Mesenchymal stem cell (in vitro differentiated cells and primary cell): ENCODE measurements at regions not wholly inside any gene's neighbourhood (a gene's known extent, or its start where the extent isn't known, plus 50 kb on each side); places are given as distances from the start of the nearest gene placed in this dataset.

Experiments used
- DNase-seq: peaks from one replicate; pipeline ENCODE4 v3.0.0-alpha.2; 2013
- H2AFZ ChIP-seq: one replicate; pipeline ENCODE4 v1.6.1; 2013; ENCODE audit warnings: low read depth, mild to moderate bottlenecking, control low read depth, inconsistent platforms, low read length, moderate library complexity
- H2AK5ac ChIP-seq: 2 replicates; pipeline ENCODE4 v1.6.1; 2013; ENCODE audit warnings: low read length, moderate library complexity, mild to moderate bottlenecking, inconsistent platforms; ENCODE audit not compliant: severe bottlenecking
- H2BK120ac ChIP-seq: one replicate; pipeline ENCODE4 v1.6.1; 2013; ENCODE audit warnings: low read depth, mild to moderate bottlenecking, inconsistent platforms, low read length, moderate library complexity
- H2BK12ac ChIP-seq, 2 experiments: one replicate each; pipeline ENCODE4 v1.6.1; 2013; ENCODE audit warnings: inconsistent platforms in 2 of 2, low read length in 2 of 2, mild to moderate bottlenecking in 2 of 2, moderate library complexity in 2 of 2, control low read depth in 1 of 2
- H2BK15ac ChIP-seq: one replicate; pipeline ENCODE4 v1.6.1; 2013; ENCODE audit warnings: mild to moderate bottlenecking, low read depth, inconsistent platforms; ENCODE audit not compliant: poor library complexity, severe bottlenecking
- H2BK5ac ChIP-seq: 2 replicates; pipeline ENCODE4 v1.6.1; 2013; ENCODE audit warnings: low read depth, mild to moderate bottlenecking, low read length, control low read depth, inconsistent platforms; ENCODE audit not compliant: poor library complexity, severe bottlenecking
- H3K14ac ChIP-seq, 2 experiments: one replicate each; pipeline ENCODE4 v1.6.1; 2013; ENCODE audit warnings: inconsistent platforms in 2 of 2, low read length in 2 of 2, control low read depth in 1 of 2, mild to moderate bottlenecking in 1 of 2, moderate library complexity in 1 of 2
- H3K18ac ChIP-seq, 2 experiments: one replicate each; pipeline ENCODE4 v1.6.1; 2013; ENCODE audit warnings: inconsistent platforms in 2 of 2, low read length in 2 of 2, control low read depth in 1 of 2, low read depth in 1 of 2, mild to moderate bottlenecking in 1 of 2
- H3K23ac ChIP-seq, 2 experiments: one replicate each; pipeline ENCODE4 v1.6.1; 2013; ENCODE audit warnings: inconsistent platforms in 2 of 2, low read length in 2 of 2, mild to moderate bottlenecking in 2 of 2, moderate library complexity in 2 of 2, control low read depth in 1 of 2
- H3K27ac ChIP-seq: 2 replicates; pipeline ENCODE4 v1.5.1; 2013; ENCODE audit warnings: mild to moderate bottlenecking, moderate library complexity, low read length, control low read depth, inconsistent platforms; ENCODE audit not compliant: poor library complexity, severe bottlenecking
- H3K27me3 ChIP-seq, 2 experiments: 2 replicates each; pipeline versions ENCODE4 v1.6.1 to v1.7.0; 2013; ENCODE audit warnings: low read length in 2 of 2, mild to moderate bottlenecking in 2 of 2, moderate library complexity in 2 of 2, control low read depth in 1 of 2, inconsistent platforms in 1 of 2; ENCODE audit not compliant: control insufficient read depth in 1 of 2, insufficient read depth in 1 of 2
- H3K36me3 ChIP-seq, 2 experiments: 2 replicates each; pipeline versions ENCODE4 v1.6.1 to v1.7.0; 2013; ENCODE audit warnings: low read length in 2 of 2, control low read depth in 1 of 2, inconsistent platforms in 1 of 2, low read depth in 1 of 2, mild to moderate bottlenecking in 1 of 2; ENCODE audit not compliant: insufficient read depth in 2 of 2, control insufficient read depth in 1 of 2
- H3K4ac ChIP-seq, 2 experiments: one replicate each; pipeline ENCODE4 v1.6.1; 2013; ENCODE audit warnings: inconsistent platforms in 2 of 2, low read length in 2 of 2, mild to moderate bottlenecking in 2 of 2, moderate library complexity in 2 of 2, control low read depth in 1 of 2, low read depth in 1 of 2
- H3K4me1 ChIP-seq: 2 replicates; pipeline ENCODE4 v1.6.1; 2013; ENCODE audit warnings: low read depth, low read length, control low read depth; ENCODE audit not compliant: control insufficient read depth, insufficient read depth
- H3K4me2 ChIP-seq: 2 replicates; pipeline ENCODE4 v1.6.1; 2013; ENCODE audit warnings: low read length, mild to moderate bottlenecking, inconsistent platforms; ENCODE audit not compliant: poor library complexity, severe bottlenecking
- H3K4me3 ChIP-seq, 2 experiments: 2 replicates each; pipeline versions ENCODE4 v1.5.1 to v1.7.0; 2013; ENCODE audit warnings: low read length in 2 of 2, mild to moderate bottlenecking in 2 of 2, control low read depth in 1 of 2, low read depth in 1 of 2; ENCODE audit not compliant: insufficient read depth in 1 of 2
- H3K79me1 ChIP-seq: replicated peaks from 2 replicates; pipeline ENCODE4 v1.6.1; 2013; ENCODE audit warnings: mild to moderate bottlenecking, control low read depth, low read length, inconsistent platforms; ENCODE audit not compliant: poor library complexity, severe bottlenecking
- H3K9ac ChIP-seq: 2 replicates; pipeline ENCODE4 v1.7.0; 2013; ENCODE audit warnings: mild to moderate bottlenecking, low read length, moderate library complexity
- H3K9me3 ChIP-seq: 2 replicates; pipeline ENCODE4 v1.7.0; 2013; ENCODE audit warnings: mild to moderate bottlenecking, low read length; ENCODE audit not compliant: control insufficient read depth
- H4K8ac ChIP-seq: one replicate; pipeline ENCODE4 v1.6.1; 2013; ENCODE audit warnings: inconsistent platforms, mild to moderate bottlenecking, low read length, moderate library complexity
- H4K91ac ChIP-seq: one replicate; pipeline ENCODE4 v1.6.1; 2013; ENCODE audit warnings: mild to moderate bottlenecking, low read length, inconsistent platforms
- WGBS: methylation state at CpG from one replicate; pipeline ENCODE4 v1.1.7; 2013; ENCODE audit warnings: mixed read lengths; 5-methylcytosine and 5-hydroxymethylcytosine counted together

- Histone ChIP-seq H3K23ac (no peak overlapping the region), H3K27ac (no peak overlapping the region), H2BK120ac (no peak overlapping the region), H3K4ac (no peak overlapping the region), H2AFZ (no peak overlapping the region), H3K4me2 (no peak overlapping the region), H3K79me1 (no peaks in the 10 kb centered on the region), H3K18ac (no peak overlapping the region), H3K9ac (no peak overlapping the region), H4K8ac (no peak overlapping the region), H3K36me3 (no peaks in the 10 kb centered on the region), H2BK12ac (no peak overlapping the region), H2BK5ac (no peak overlapping the region), H3K9me3 (no peaks in the 10 kb centered on the region), H3K14ac (no peak overlapping the region), H3K4me3 (no peak overlapping the region), H3K27me3 (no peaks in the 10 kb centered on the region), H2AK5ac (no peak overlapping the region), H4K91ac (no peak overlapping the region), H3K4me1 (no peaks in the 10 kb centered on the region), H2BK15ac (no peak overlapping the region)
- no peak for DNase-seq
- WGBS = 98% methylated on average over 2 of the region's 2 CpGs
These were observed 201.2 kb upstream of the KLF12 start for GRCh38 chr13:74335370-74335769.

- Histone ChIP-seq H4K8ac (no peak overlapping the region), H2BK12ac (no peak overlapping the region), H2AFZ (no peak overlapping the region), H3K9me3 (no peaks in the 10 kb centered on the region), H3K4me2 (no peak overlapping the region), H2AK5ac (no peak overlapping the region), H2BK5ac (no peak overlapping the region), H3K14ac (no peak overlapping the region), H4K91ac (no peak overlapping the region), H3K36me3 (no peaks in the 10 kb centered on the region), H3K23ac (no peak overlapping the region), H3K27ac (no peak overlapping the region), H3K4ac (no peak overlapping the region), H3K9ac (no peak overlapping the region), H2BK120ac (no peak overlapping the region), H3K4me1 (no peaks in the 10 kb centered on the region), H2BK15ac (no peak overlapping the region), H3K79me1 (no peaks in the 10 kb centered on the region), H3K27me3 (no peaks in the 10 kb centered on the region), H3K4me3 (no peak overlapping the region), H3K18ac (no peak overlapping the region)
- DNase-seq = no peak
- 84% methylated on average over 4 of the region's 4 CpGs for WGBS
These were observed 195.8 kb upstream of the KLF12 start for GRCh38 chr13:74329962-74330361.

GRCh38 chr13:74325106-74325505 lies 190.9 kb upstream of the KLF12 start:
- H3K27ac ChIP-seq = no peak overlapping the region

GRCh38 chr13:74324338-74324737 lies 190.1 kb upstream of the KLF12 start:
- 76% methylated on average over 1 of the region's 1 CpG for WGBS
- no peak overlapping the region for H2BK120ac ChIP-seq
- H3K36me3 ChIP-seq = no peaks in the 10 kb centered on the region

More at GRCh38 chr13:74325106-74325505, 190.9 kb upstream of the KLF12 start:
- no peak overlapping the region for H2BK5ac ChIP-seq
- no peaks in the 10 kb centered on the region for H3K27me3 ChIP-seq
- H2BK12ac ChIP-seq = no peak overlapping the region
- 76% methylated on average over 3 of the region's 3 CpGs for WGBS
- peak overlapping the region; percentile 61 for H3K9ac ChIP-seq
- H3K4me3 ChIP-seq = peak overlapping the region in 1 of 2 experiments; percentile 54
- no peak overlapping the region for H3K4ac ChIP-seq
- no peaks in the 10 kb centered on the region for H3K79me1 ChIP-seq
- peak; percentile 76 for DNase-seq
- no peak overlapping the region for H3K23ac ChIP-seq
- H3K4me1 ChIP-seq = no peaks in the 10 kb centered on the region
- no peak overlapping the region for H2AK5ac ChIP-seq
- H3K9me3 ChIP-seq = no peaks in the 10 kb centered on the region
- no peak overlapping the region for H3K18ac ChIP-seq
- no peaks in the 10 kb centered on the region for H3K36me3 ChIP-seq
- H2BK120ac ChIP-seq = no peak overlapping the region
- no peak overlapping the region for H2AFZ ChIP-seq
- H4K91ac ChIP-seq = no peak overlapping the region
- H2BK15ac ChIP-seq = no peak overlapping the region
- H3K14ac ChIP-seq = no peak overlapping the region
- no peak overlapping the region for H4K8ac ChIP-seq
- no peak overlapping the region for H3K4me2 ChIP-seq

More at GRCh38 chr13:74324338-74324737, 190.1 kb upstream of the KLF12 start:
- H2BK12ac ChIP-seq = no peak overlapping the region
- no peaks in the 10 kb centered on the region for H3K4me1 ChIP-seq
- H2AK5ac ChIP-seq = no peak overlapping the region
- H2BK15ac ChIP-seq = no peak overlapping the region
- H3K27me3 ChIP-seq = no peaks in the 10 kb centered on the region
- no peak overlapping the region for H3K23ac ChIP-seq
- no peaks in the 10 kb centered on the region for H3K79me1 ChIP-seq
- no peak overlapping the region for H3K4ac ChIP-seq
- H2BK5ac ChIP-seq = no peak overlapping the region
- no peak overlapping the region for H2AFZ ChIP-seq
- H3K27ac ChIP-seq = no peak overlapping the region
- no peak overlapping the region for H4K8ac ChIP-seq
- H3K4me2 ChIP-seq = no peak overlapping the region
- H3K14ac ChIP-seq = no peak overlapping the region
- no peak overlapping the region for H3K18ac ChIP-seq
- no peak overlapping the region for H3K9ac ChIP-seq
- no peak for DNase-seq
- H3K4me3 ChIP-seq = no peak overlapping the region
- H4K91ac ChIP-seq = no peak overlapping the region
- H3K9me3 ChIP-seq = no peaks in the 10 kb centered on the region
